ENCODE measurements at regions not wholly inside any gene's neighbourhood (a gene's known extent, or its start where the extent isn't known, plus 50 kb on each side); places are given as distances from the start of the nearest gene placed in this dataset.

DNA sequence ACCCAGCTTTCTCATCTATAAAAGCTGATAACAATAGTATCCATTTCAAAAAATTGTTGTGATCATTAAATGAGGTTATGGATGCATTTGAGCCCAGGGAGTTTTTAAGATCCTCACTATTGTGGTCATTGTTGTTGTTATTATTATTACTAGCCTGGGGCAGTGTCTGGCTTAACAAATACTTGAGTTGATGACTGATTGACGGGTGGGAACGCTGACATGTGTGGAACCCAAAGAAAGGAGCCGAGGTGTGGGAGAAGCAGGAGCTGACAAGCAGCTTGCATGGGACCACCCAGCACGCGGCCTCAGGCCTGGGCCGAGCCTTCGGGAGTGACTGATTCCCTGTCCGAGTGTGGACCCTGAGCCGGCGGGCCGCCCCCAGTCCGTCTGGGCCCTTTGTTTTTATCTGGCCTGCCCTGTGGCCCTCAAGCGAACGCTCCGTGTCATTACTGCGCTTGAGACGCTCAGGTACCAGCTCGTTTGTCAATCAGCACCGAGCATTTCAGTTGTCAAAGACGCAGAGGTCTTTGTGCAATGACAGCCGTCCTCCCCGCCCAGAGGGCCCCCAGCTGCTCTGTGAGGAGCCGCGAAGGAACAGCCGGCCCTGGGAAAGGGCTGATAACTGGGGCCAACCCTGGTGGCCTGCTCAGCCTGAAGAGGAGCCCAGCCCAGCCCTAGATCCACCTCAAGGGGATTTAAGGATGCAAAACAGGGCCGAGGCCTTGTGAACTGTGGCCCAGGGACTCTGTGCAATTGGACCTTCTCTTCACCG, 132.9 kb upstream of the FOXF1 start:
- DNase-seq = no peak

DNA sequence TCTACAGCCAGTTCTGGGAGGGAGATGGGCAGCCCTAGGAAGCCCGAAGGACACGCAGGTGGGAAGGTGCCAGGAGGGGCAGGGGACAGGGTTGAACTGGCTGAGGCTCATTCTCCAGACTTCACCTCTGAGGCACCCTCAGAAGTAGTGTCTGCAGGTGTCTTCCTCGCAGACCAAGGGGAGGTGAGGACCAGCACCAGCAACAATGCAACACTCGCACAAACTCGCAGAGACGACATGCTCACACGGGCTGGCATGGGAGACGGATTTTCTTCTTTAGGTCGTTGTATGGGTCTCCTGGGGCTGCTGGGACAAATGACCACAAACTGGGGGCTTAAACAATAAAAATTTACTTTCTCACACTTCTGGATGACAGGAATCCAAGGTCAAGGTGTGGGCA, 132.2 kb upstream of the FOXF1 start:
- DNase-seq = no peak

GRCh38 chr16:86378831-86379504, 131.4 kb upstream of the FOXF1 start:
- no peak for DNase-seq

DNA sequence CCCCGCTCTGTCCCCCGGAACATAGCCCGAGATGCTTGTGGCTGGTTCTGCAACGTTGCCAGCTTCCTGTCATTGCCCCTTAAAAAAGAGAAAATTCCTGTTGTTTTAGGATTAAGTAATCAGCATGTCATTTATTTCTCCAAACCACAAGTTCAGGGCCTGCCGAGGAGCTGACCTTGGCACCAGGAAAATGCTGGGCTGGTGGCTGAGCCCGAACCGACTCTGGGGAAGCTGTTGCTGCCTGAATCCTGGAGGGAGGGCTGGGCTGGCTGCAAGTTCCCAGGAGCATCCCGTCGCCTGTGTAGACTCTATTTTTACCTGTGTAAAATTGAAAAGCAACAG, 130.9 kb upstream of the FOXF1 start:
- no peak for DNase-seq

- DNase-seq = peak in 1 of 2 donors; percentile 1
Observed at GRCh38 chr16:86380030-86380429, 130.3 kb upstream of the FOXF1 start.

DNA sequence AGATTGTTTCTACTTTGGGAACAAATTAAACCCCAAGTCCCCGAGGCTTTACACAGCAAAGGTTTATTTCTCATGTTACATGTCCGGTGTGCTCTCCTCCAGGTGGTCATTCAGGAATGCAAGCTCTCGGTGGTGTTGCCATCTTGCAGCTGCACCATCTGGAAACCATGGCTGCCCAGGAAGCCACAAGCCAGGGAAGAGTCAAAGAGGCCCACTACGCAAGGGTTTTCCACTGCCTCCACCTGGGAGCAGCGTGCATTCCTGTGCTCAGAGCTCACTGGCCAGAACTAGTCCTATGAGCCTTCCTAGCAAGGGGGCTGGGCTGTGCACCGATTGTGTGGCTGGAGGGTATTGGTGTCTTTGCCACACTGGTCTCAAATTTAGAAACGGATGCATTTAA, 128.8 kb upstream of the FOXF1 start:
- no peak for DNase-seq

- DNase-seq = no peak
Observed at GRCh38 chr16:86382067-86382773, 128.1 kb upstream of the FOXF1 start.

DNA sequence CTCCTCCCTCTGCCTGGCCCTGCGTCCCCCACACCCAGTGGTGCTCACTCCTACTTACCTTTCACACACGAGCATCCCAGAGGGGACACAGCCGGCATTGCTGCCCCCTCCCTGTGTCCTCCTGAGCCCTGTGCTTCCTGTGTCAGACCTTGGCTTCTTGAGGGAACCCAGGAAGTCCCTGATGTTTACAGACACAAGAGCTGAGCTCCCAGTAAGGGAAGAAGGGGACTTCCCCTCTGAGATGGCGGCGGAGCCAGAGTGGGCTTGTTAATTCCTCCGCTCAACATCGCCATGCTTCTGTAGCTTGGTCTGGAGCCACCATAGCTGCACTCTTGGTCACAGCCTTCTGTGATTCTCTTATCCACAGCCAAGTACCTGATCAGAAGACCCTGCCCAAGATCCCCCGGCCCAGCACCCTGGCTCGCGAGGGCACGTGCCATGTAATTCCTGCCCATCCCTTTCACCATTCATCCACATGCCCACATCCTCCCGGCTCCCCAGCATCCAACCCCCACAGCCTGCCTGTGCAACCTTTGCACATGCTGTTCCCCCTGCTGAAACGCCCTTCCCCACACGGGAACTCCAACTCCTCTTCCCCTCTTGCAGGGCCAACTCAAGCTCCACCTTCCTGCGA, 127.4 kb upstream of the FOXF1 start:
- DNase-seq = no peak

GRCh38 chr16:86383488-86384262, 126.7 kb upstream of the FOXF1 start:
- DNase-seq = peak in 1 of 2 donors; percentile 3

- peak; percentile 5 to 7 for DNase-seq
Observed at GRCh38 chr16:86384263-86384649, 126.1 kb upstream of the FOXF1 start.

GRCh38 chr16:86384980-86385379, 125.3 kb upstream of the FOXF1 start:
- no peak for DNase-seq

DNA sequence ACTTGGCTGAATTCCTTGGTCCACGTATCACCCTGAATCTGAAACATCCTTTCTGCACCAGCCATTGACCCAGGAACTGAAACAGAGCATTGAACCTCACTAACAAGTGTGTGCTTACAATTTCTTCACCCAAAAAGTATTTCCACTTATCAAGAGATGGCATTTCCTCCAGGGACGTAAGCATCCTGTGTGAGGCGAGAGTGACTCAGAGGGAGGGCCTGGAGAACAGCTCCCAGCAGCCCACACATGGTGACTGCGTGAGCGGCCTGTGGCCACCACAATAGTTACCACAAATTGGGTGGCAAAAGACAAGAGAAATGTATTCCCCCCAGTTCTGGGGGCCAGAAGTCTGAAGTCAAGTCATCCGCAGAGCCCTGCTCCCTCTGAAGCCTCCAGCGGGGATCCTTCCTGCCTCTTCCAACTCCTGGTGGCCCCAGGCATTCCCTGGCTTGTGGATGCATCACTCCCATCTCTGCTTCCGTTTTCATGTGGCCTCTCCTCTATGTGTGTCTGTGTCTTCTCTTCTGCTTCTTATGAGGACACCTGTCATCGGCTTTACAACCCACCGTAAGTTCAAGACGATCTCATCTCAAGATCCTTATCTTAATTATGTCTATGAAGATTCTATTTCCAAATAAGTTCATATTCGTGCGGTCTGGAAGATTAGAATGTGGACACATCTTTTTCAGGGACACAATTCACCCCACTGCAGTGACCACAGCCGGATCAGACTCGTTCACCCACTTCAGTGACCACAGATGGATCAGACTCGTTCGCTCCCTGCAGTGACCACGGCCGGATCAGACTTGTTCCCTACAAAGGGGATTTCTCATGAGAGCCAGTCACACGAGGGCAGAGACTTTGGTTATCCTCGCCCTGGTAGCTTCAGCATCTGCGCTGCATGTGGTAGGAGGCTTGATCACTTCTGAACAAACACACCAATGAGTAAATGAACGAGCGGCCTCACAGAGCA, 122.6 kb upstream of the FOXF1 start:
- peak; percentile 37 to 53 for DNase-seq

DNA sequence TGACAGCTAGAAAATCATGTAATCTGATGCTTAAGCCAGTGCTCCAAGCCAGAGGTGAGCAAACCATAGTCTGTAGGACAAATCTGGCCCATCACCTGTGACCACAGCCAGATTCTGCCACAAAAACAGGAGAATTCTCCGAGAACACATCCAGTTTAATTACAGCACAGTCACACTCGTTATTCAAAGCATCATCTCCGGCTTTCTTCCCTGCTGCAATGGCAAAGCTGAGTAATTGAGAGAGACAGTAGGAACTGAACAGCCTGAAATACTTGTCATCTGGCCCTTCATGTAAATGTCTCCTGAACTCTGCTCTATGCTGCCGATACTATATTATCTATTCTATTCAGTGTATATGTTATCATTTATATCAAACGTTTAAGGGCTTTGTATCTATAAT, 121.4 kb upstream of the FOXF1 start:
- DNase-seq = no peak

DNA sequence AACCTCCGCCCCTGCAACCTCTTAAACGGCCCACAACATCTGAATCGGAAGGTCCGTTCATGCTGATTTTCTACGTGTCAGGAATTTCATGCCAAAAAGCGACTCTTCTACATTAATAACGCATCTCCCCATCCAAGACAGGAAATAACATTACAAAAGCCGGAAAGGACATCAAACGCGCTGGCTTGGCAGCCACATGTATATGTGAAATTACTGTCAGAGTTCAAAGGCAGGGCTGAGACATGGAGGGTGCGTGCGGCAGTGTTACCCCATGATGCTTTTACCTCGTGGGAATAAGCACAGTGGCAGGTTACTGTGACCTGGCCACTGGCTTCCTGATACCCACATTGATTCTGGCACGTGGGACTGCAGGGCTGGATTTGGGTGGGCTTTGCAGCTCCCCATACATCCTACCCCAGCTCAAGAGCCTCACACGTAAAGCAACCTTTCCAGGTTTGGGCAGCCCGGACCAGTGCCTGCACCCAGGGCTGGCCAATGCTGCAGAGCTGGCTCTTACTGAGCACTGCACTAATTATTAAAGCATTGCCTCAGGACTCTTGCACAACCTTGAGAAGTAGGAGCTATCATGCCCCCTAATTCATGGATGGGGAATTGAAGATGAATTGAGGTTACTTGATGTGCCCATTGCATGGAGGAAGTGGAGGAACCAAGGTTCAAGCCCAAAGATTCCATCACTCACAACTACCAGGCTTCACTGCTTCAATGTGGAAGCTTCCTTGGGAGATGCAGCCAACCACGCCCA, 120.6 kb upstream of the FOXF1 start:
- DNase-seq = no peak

DNA sequence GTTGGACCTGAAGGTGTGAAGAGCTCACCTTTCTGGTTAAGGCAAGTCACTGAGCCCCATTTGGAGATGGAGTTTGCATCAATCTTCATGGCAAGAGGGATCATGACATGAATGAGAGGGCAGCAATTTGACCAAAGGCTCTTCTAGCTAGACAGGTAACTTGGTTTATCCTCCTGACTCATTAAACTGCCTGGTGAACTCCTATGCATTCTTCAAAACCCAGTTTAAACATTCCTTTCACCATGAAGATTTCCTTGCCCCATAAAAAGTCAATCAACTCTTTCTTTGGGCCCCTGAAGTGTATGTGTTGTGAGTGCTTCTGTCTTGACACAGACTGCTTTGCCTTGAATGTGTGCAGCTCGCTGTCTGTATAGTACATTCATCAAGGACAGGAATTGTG, 120.0 kb upstream of the FOXF1 start:
- DNase-seq = no peak

- DNase-seq = no peak
Observed at GRCh38 chr16:86391486-86391885, 118.8 kb upstream of the FOXF1 start.

DNA sequence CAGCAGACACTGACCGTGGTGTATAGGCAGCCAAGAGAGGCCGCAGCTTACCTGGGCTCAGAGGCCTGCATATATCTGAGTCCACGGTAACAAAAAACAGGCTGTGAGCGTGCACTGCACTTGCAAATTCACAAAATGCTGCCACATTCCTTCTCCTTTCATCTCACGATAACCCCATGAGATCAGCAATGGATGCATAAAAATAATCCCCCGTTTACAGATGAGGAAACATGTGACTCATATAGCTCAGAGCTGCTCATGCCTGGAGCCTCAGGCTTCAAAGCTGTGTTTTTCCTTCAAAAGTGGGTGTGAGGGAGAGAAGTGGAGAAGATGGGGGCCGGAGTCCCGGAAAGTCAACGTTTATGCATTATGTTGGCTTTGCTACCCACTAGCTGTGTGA, 118.3 kb upstream of the FOXF1 start:
- no peak for DNase-seq

GRCh38 chr16:86392436-86393152, 117.7 kb upstream of the FOXF1 start:
- DNase-seq = no peak

DNA sequence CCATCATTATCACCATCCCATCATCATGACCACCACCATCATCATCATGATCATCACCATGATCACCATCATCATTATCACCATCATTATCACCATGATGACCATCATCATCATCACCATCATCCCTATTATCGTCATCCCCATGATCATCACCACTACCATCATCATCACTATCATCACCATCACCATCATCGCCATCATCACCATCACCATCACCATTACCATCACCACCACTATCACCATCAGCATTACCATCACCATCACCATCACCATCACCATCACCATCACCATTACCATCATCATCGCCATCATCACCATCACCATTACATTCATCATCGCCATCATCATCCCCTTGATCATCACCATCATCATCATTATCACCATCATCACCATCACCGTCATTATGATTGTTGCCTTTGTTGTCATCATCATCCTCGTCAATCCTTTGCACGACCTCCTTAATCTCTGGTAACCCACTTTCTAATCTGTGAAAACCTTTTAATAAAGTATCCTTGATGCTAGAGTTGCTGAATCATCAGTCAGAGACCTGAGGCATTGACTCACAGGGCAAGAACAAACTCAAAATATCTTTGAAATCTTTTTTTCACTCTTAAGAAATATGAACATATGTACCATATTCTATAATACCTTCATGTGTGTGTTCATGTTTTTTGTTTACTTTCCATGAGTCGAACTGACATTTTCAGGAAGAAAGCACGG, 116.3 kb upstream of the FOXF1 start:
- DNase-seq = no peak

Data from inflammatory macrophage treated with lipopolysaccharide for 1 hour (primary cell).